Uterus (tissue), 2 donors: ENCODE measurements at regions not wholly inside any gene's neighbourhood (a gene's known extent, or its start where the extent isn't known, plus 50 kb on each side); places are given as distances from the start of the nearest gene placed in this dataset.

Source experiments
- CTCF ChIP-seq, 4 experiments: fragments of 200-600 bp in 2 of 4; fragments of 450-650 bp in 2 of 4; sonication (generic) in 2 of 4; IDR thresholded peaks; one replicate each; pipeline ENCODE4 v1.5.1; 2016 to 2019; ENCODE audit warnings: antibody characterized with exemption in 4 of 4, mild to moderate bottlenecking in 2 of 4, moderate library complexity in 1 of 4
- POLR2A ChIP-seq, 2 donors: fragments of 450-650 bp; IDR thresholded peaks; one replicate each; pipeline ENCODE4 v1.6.1; 2016; ENCODE audit warnings: antibody characterized with exemption in 2 of 2, mild to moderate bottlenecking in 1 of 2, moderate library complexity in 1 of 2

- TF ChIP-seq CTCF (IDR thresholded peaks at IDR 0.05) (no peak), POLR2A (IDR thresholded peaks at IDR 0.05) (no peak)
Measured at GRCh38 chr19:27652281-27652680, 1560.7 kb downstream of the UQCRFS1 start.
